Memory B cell (primary cell): ENCODE measurements at regions not wholly inside any gene's neighbourhood (a gene's known extent, or its start where the extent isn't known, plus 50 kb on each side); places are given as distances from the start of the nearest gene placed in this dataset.
"Not testable (repeated sequence)": the region's sequence is repeated elsewhere in the genome, so short reads cannot be mapped to it uniquely, and the experiment has no call there.

ENCODE experiments used
- ATAC-seq: fragments of 150-1000 bp; cut with Tn5 transposase; 2 replicates; pipeline ENCODE4 v1.10.0; 2021; ENCODE audit warnings: low read depth, mild to moderate bottlenecking, moderate library complexity
- DNase-seq, 2 donors: peaks; one replicate each; pipeline ENCODE4 v3.0.0; 2022; ENCODE audit warnings: low spot score in 2 of 2
- H3K27ac Mint-ChIP-seq: one replicate; pipeline ENCODE4 v1.8.0; 2022; ENCODE audit warnings: mild to moderate bottlenecking, moderate library complexity, mixed read lengths
- H3K27me3 Mint-ChIP-seq: one replicate; pipeline ENCODE4 v1.8.0; 2022; ENCODE audit warnings: mixed read lengths
- H3K36me3 Mint-ChIP-seq: one replicate; pipeline ENCODE4 v1.8.0; 2022; ENCODE audit warnings: mild to moderate bottlenecking, mixed read lengths
- H3K4me1 Mint-ChIP-seq: one replicate; pipeline ENCODE4 v1.8.0; 2022; ENCODE audit warnings: mixed read lengths
- H3K4me3 Mint-ChIP-seq: one replicate; pipeline ENCODE4 v1.8.0; 2022; ENCODE audit warnings: mild to moderate bottlenecking, moderate library complexity, mixed read lengths
- H3K9me3 Mint-ChIP-seq: one replicate; pipeline ENCODE4 v1.8.0; 2022; ENCODE audit warnings: mixed read lengths

GRCh38 chr22:27253108-27253902 is 548.3 kb downstream of the MN1 start:
- peaks cover 8% of the 10 kb centered on the region for H3K9me3 Mint-ChIP-seq
- H3K4me1 Mint-ChIP-seq = no peaks in the 10 kb centered on the region
- no peak for ATAC-seq
- no peaks in the 10 kb centered on the region for H3K27me3 Mint-ChIP-seq
- no peaks in the 10 kb centered on the region for H3K36me3 Mint-ChIP-seq
- H3K4me3 Mint-ChIP-seq = no peak overlapping the region
- no peak overlapping the region for H3K27ac Mint-ChIP-seq
- DNase-seq = no peak

- ATAC-seq, H3K36me3 Mint-ChIP-seq, DNase-seq, H3K9me3 Mint-ChIP-seq, H3K27me3 Mint-ChIP-seq, H3K4me3 Mint-ChIP-seq, H3K27ac Mint-ChIP-seq, H3K4me1 Mint-ChIP-seq: not testable (repeated sequence)
Observed at GRCh38 chr22:27254063-27254462, 547.5 kb downstream of the MN1 start.

GRCh38 chr22:27255580-27255979 is 546.0 kb downstream of the MN1 start:
- Mint-ChIP-seq H3K4me3 (no peak overlapping the region), H3K36me3 (no peaks in the 10 kb centered on the region), H3K27me3 (peaks cover 1% of the 10 kb centered on the region), H3K27ac (no peak overlapping the region), H3K4me1 (peaks cover 2% of the 10 kb centered on the region), H3K9me3 (peaks cover 11% of the 10 kb centered on the region)
- ATAC-seq = no peak
- DNase-seq = no peak

- H3K27me3 Mint-ChIP-seq = peaks cover 1% of the 10 kb centered on the region
- no peak for DNase-seq
Observed at GRCh38 chr22:27257987-27258386, 543.6 kb downstream of the MN1 start.

GRCh38 chr22:27258616-27259172 is 542.9 kb downstream of the MN1 start:
- DNase-seq (no peak), ATAC-seq (no peak)
- Mint-ChIP-seq H3K9me3 (peaks cover 15% of the 10 kb centered on the region), H3K4me1 (peaks cover 2% of the 10 kb centered on the region), H3K27ac (no peak overlapping the region), H3K36me3 (no peaks in the 10 kb centered on the region), H3K27me3 (peaks cover 2% of the 10 kb centered on the region), H3K4me3 (no peak overlapping the region)

More at GRCh38 chr22:27257987-27258386, 543.6 kb downstream of the MN1 start:
- no peak for ATAC-seq
- Mint-ChIP-seq H3K9me3 (peaks cover 11% of the 10 kb centered on the region), H3K4me1 (peaks cover 2% of the 10 kb centered on the region), H3K27ac (no peak overlapping the region), H3K36me3 (no peaks in the 10 kb centered on the region), H3K4me3 (no peak overlapping the region)

- no peak for ATAC-seq
- peaks cover 8% of the 10 kb centered on the region for H3K27me3 Mint-ChIP-seq
- H3K36me3 Mint-ChIP-seq = no peaks in the 10 kb centered on the region
- H3K4me3 Mint-ChIP-seq = no peak overlapping the region
- peaks cover 2% of the 10 kb centered on the region for H3K4me1 Mint-ChIP-seq
- no peak overlapping the region for H3K27ac Mint-ChIP-seq
- H3K9me3 Mint-ChIP-seq = peaks cover 16% of the 10 kb centered on the region
- DNase-seq = no peak
Observed at GRCh38 chr22:27259433-27259832, 542.1 kb downstream of the MN1 start.

GRCh38 chr22:27260087-27260698 is 541.4 kb downstream of the MN1 start:
- H3K4me3 Mint-ChIP-seq = no peak overlapping the region
- H3K4me1 Mint-ChIP-seq = peaks cover 2% of the 10 kb centered on the region
- H3K27ac Mint-ChIP-seq = no peak overlapping the region
- ATAC-seq (no peak), DNase-seq (no peak)
- H3K36me3 Mint-ChIP-seq = no peaks in the 10 kb centered on the region
- H3K9me3 Mint-ChIP-seq = peaks cover 16% of the 10 kb centered on the region
- peaks cover 10% of the 10 kb centered on the region for H3K27me3 Mint-ChIP-seq

GRCh38 chr22:27262361-27262760 is 539.2 kb downstream of the MN1 start:
- Mint-ChIP-seq H3K36me3 (no peaks in the 10 kb centered on the region), H3K27me3 (peaks cover 10% of the 10 kb centered on the region), H3K9me3 (peaks cover 12% of the 10 kb centered on the region), H3K27ac (no peak overlapping the region), H3K4me3 (no peak overlapping the region), H3K4me1 (peaks cover 2% of the 10 kb centered on the region)
- DNase-seq (no peak), ATAC-seq (no peak)

GRCh38 chr22:27264184-27264583 is 537.4 kb downstream of the MN1 start:
- H3K27ac Mint-ChIP-seq = no peak overlapping the region
- H3K9me3 Mint-ChIP-seq = peaks cover 8% of the 10 kb centered on the region
- no peaks in the 10 kb centered on the region for H3K36me3 Mint-ChIP-seq
- no peak for DNase-seq
- H3K4me1 Mint-ChIP-seq = peaks cover under 1% of the 10 kb centered on the region
- ATAC-seq = no peak
- peaks cover 8% of the 10 kb centered on the region for H3K27me3 Mint-ChIP-seq
- H3K4me3 Mint-ChIP-seq = no peak overlapping the region

- Mint-ChIP-seq H3K27me3 (peaks cover 8% of the 10 kb centered on the region), H3K4me1 (no peaks in the 10 kb centered on the region), H3K4me3 (no peak overlapping the region), H3K9me3 (peaks cover 6% of the 10 kb centered on the region), H3K36me3 (no peaks in the 10 kb centered on the region), H3K27ac (no peak overlapping the region)
- DNase-seq = no peak
- ATAC-seq = no peak
Observed at GRCh38 chr22:27267145-27267544, 534.4 kb downstream of the MN1 start.

GRCh38 chr22:27269751-27270543 is 531.6 kb downstream of the MN1 start:
- Mint-ChIP-seq H3K4me1 (no peaks in the 10 kb centered on the region), H3K27me3 (no peaks in the 10 kb centered on the region), H3K36me3 (no peaks in the 10 kb centered on the region), H3K9me3 (no peaks in the 10 kb centered on the region), H3K27ac (no peak overlapping the region), H3K4me3 (no peak overlapping the region)
- DNase-seq = no peak
- ATAC-seq = no peak

GRCh38 chr22:27270818-27271510 is 530.6 kb downstream of the MN1 start:
- Mint-ChIP-seq H3K4me1 (no peaks in the 10 kb centered on the region), H3K27me3 (no peaks in the 10 kb centered on the region), H3K27ac (no peak overlapping the region), H3K36me3 (no peaks in the 10 kb centered on the region), H3K9me3 (no peaks in the 10 kb centered on the region), H3K4me3 (no peak overlapping the region)
- DNase-seq = no peak
- no peak for ATAC-seq

- H3K27me3 Mint-ChIP-seq = no peaks in the 10 kb centered on the region
- no peaks in the 10 kb centered on the region for H3K4me1 Mint-ChIP-seq
- no peaks in the 10 kb centered on the region for H3K36me3 Mint-ChIP-seq
- no peak overlapping the region for H3K27ac Mint-ChIP-seq
- ATAC-seq (no peak), DNase-seq (no peak)
- H3K4me3 Mint-ChIP-seq = no peak overlapping the region
- peaks cover 3% of the 10 kb centered on the region for H3K9me3 Mint-ChIP-seq
Observed at GRCh38 chr22:27273436-27273835, 528.1 kb downstream of the MN1 start.
